HFF-Myc (cell line): ENCODE measurements at regions not wholly inside any gene's neighbourhood (a gene's known extent, or its start where the extent isn't known, plus 50 kb on each side); places are given as distances from the start of the nearest gene placed in this dataset.

ENCODE experiments used
- DNase-seq: peaks from one replicate; pipeline ENCODE4 v3.0.0-alpha.2; 2011; ENCODE audit warnings: low read depth; ENCODE audit errors: extremely low read depth
- H3K4me3 ChIP-seq: replicated peaks from 2 replicates; pipeline ENCODE4 v1.5.1; 2011; ENCODE audit warnings: low read depth, mild to moderate bottlenecking, control low read depth, low read length
- CTCF ChIP-seq: IDR thresholded peaks from 2 replicates; pipeline ENCODE4 v1.5.1; 2012; ENCODE audit warnings: mild to moderate bottlenecking, low read depth, low read length, control low read depth; ENCODE audit errors: missing control alignments

- no peak for TF ChIP-seq CTCF
- no peak overlapping the region for H3K4me3 ChIP-seq
- DNase-seq, result no peak
Measured at GRCh38 chr5:54885636-54886035, 99.8 kb downstream of the ESM1 start.

GRCh38 chr5:54884195-54884536, 101.2 kb downstream of the ESM1 start:
- no peak for DNase-seq
- H3K4me3 ChIP-seq, result peak overlapping the region; percentile 47; the same call in 1 of the 2 replicates
- no peak for TF ChIP-seq CTCF

GRCh38 chr5:54883374-54884194, 101.8 kb downstream of the ESM1 start:
- peak overlapping the region; percentile 47 for H3K4me3 ChIP-seq
- no peak for DNase-seq
- no peak for TF ChIP-seq CTCF

- no peak for TF ChIP-seq CTCF
- DNase-seq, result no peak
- no peak overlapping the region for H3K4me3 ChIP-seq
Measured at GRCh38 chr5:54882841-54883240, 102.6 kb downstream of the ESM1 start.

- no peak overlapping the region for H3K4me3 ChIP-seq
- no peak for DNase-seq
- no peak for TF ChIP-seq CTCF
Measured at GRCh38 chr5:54882101-54882500, 103.3 kb downstream of the ESM1 start.

GRCh38 chr5:54881286-54882005, 103.9 kb downstream of the ESM1 start:
- no peak overlapping the region for H3K4me3 ChIP-seq
- TF ChIP-seq CTCF, result no peak
- no peak for DNase-seq
